NB4 (cell line): ENCODE measurements at regions not wholly inside any gene's neighbourhood (a gene's known extent, or its start where the extent isn't known, plus 50 kb on each side); places are given as distances from the start of the nearest gene placed in this dataset.
"Not testable (repeated sequence)": the region's sequence is repeated elsewhere in the genome, so short reads cannot be mapped to it uniquely, and the experiment has no call there.

Experiments
- DNase-seq: peaks from one replicate; pipeline ENCODE4 v3.0.0; 2010; ENCODE audit warnings: low read depth
- H3K4me3 ChIP-seq: one replicate; pipeline ENCODE4 v1.5.1; 2011; ENCODE audit warnings: mild to moderate bottlenecking, low read depth, low read length, moderate library complexity
- MYC ChIP-seq: IDR thresholded peaks from 2 replicates; pipeline ENCODE4 v1.6.1; 2011; ENCODE audit warnings: low read depth, low read length
- POLR2A ChIP-seq: IDR thresholded peaks from 2 replicates; pipeline ENCODE4 v1.6.1; 2011; ENCODE audit warnings: mild to moderate bottlenecking; ENCODE audit not compliant: insufficient read length; ENCODE audit errors: extremely low read depth
- TF ChIP-seq, protein P1 (sequence below): IDR thresholded peaks from one replicate; pipeline ENCODE4 v1.5.1; 2012; ENCODE audit warnings: low read depth, low read length
- TF ChIP-seq, protein P2 (sequence below): IDR thresholded peaks from 2 replicates; pipeline ENCODE4 v1.6.1; 2011; ENCODE audit warnings: low read depth, low read length

DNA sequence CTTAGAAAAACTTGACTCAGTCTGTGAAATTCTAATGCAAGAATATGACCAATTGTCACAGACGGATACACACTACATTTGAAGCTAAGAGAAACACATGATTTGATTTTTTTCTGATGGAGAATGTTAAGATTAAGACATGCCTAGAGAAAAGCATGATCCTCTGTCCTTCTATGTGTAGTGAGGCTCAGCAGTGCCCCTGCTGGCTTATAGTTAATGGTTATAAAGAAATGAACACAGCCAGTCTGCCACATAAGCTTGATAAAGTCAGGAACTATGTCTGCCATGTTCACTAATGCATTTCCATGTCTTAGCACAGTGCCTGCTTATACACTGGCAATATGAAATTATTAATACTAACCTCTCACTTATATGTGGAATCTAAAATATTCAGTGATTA, 168.1 kb upstream of the DAAM1 start:
- peak; percentile 21 for DNase-seq
- no peak overlapping the region for H3K4me3 ChIP-seq

DNA sequence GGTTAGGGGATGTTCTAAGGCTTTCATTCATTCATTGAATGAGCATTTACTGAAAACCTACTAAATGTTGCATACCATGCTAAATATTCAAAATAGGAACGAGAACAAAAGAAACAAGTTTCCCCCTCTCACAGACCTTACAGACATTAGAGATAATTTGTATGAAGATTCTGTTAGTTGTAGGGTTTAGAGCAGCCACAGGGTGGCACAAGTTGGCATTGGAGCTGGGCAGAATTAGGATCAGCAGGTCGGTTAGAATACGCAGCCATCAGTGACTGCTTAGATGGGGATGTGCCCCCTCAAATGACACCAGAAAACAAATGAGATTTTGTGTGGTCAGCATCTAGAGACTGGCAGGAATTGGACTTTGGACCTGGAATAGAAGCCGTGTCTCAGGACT, 166.3 kb upstream of the DAAM1 start:
- no peak overlapping the region for H3K4me3 ChIP-seq
- TF ChIP-seq MYC (no peak), POLR2A (no peak)
- TF ChIP-seq, protein P1, sequence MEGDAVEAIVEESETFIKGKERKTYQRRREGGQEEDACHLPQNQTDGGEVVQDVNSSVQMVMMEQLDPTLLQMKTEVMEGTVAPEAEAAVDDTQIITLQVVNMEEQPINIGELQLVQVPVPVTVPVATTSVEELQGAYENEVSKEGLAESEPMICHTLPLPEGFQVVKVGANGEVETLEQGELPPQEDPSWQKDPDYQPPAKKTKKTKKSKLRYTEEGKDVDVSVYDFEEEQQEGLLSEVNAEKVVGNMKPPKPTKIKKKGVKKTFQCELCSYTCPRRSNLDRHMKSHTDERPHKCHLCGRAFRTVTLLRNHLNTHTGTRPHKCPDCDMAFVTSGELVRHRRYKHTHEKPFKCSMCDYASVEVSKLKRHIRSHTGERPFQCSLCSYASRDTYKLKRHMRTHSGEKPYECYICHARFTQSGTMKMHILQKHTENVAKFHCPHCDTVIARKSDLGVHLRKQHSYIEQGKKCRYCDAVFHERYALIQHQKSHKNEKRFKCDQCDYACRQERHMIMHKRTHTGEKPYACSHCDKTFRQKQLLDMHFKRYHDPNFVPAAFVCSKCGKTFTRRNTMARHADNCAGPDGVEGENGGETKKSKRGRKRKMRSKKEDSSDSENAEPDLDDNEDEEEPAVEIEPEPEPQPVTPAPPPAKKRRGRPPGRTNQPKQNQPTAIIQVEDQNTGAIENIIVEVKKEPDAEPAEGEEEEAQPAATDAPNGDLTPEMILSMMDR: peak; percentile 19
- no peak for DNase-seq

More for the DNA sequence above, 168.1 kb upstream of the DAAM1 start:
- no peak for TF ChIP-seq POLR2A
- TF ChIP-seq, protein P1: peak; percentile 34

DNA sequence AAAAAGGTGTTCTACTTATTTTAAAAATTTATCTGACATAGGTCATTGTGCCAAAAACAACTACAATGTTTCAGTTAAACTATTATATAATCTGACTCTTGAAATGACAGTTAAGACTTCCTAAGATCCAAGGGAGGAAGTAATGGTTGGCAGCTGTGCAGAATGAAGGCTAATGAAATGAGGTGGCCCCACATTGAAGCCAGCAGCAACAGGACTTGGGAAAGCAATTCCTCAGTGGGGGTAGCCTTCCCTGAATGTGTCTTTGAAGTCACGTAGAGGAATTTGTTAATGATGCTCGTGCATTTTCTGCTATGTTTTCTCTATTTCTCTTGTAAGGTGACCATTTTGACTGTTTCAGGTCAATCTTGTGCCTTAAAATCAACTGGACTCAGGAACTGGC, 162.4 kb upstream of the DAAM1 start:
- no peak overlapping the region for H3K4me3 ChIP-seq
- DNase-seq: no peak
- TF ChIP-seq, protein P1: no peak
- TF ChIP-seq MYC (no peak), POLR2A (no peak)
- TF ChIP-seq, protein P2, sequence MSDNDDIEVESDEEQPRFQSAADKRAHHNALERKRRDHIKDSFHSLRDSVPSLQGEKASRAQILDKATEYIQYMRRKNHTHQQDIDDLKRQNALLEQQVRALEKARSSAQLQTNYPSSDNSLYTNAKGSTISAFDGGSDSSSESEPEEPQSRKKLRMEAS: no peak

DNA sequence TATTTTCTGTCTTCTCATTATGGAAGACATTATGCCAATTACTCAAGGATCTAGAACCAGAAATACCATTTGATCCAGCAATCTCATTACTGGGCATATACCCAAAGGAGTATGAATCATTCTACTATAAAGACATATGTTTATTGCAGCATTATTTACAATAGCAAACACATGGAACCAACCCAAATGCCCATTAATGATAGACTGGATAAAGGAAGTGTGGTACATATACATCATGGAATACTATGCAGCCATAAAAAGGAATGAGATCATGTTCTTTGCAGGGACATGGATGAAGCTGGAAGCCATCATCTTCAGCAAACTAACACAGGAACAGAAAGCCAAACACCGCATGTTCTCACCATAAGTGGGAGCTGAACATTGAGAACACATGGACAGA, 161.8 kb upstream of the DAAM1 start:
- H3K4me3 ChIP-seq, DNase-seq: not testable (repeated sequence)

DNA sequence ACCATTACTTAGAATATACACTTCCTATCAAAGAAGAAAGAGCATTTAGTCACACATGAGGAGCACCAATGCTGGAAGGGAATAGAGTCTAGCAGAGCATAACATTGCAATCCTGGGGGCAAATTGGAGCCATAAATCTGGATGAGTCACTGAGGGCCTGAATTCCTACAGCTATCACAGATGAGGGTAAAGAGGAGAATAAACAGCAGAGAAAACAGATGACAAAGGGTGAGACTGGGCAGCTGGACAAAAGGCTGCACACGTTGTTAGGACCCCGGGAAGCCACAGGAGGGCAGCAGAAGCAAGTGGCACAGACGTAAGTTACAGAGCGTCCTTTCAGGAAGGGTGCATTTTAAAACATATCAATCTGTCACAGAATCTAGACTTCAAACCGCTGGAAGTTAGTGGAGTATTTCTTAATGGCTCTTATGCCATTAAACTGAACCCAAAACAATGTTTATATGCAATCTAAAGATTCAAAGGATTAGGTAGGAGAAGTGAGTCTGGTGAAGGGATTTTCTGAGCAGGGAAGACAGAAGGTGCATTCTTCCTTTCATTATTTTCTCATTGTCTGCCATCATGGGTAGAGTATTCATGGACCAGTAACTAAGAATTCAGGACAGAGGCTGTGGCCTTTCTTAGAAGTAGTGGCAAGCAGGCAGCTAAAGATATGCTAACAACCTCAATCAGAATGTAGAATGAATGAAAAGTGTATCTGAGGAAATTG, 159.8 kb upstream of the DAAM1 start:
- TF ChIP-seq, protein P1: peak; percentile 74
- no peak for TF ChIP-seq MYC
- TF ChIP-seq, protein P2: peak; percentile 59
- H3K4me3 ChIP-seq: no peak overlapping the region
- DNase-seq: peak; percentile 59

DNA sequence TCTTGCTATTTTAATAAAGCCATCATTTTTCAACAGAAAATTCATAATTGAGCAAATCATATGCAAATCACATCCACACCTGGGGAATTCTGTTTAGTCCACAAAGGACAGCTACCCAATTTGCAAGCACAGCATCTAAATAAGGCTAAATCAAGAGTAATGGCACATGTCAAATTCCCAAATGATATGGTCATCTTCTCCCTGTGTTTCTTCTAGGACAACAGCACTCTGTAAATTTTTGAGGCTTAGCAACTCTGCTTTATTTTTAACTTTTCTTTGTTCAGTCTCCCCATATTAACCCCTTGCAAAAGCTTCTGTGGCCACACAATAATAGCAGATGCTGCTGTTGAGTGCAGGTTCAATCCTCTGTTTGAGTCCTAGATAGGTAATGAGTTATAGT, 155.6 kb upstream of the DAAM1 start:
- DNase-seq: no peak
- H3K4me3 ChIP-seq: no peak overlapping the region
- no peak for TF ChIP-seq MYC
- TF ChIP-seq, protein P2: no peak
- no peak for TF ChIP-seq POLR2A

DNA sequence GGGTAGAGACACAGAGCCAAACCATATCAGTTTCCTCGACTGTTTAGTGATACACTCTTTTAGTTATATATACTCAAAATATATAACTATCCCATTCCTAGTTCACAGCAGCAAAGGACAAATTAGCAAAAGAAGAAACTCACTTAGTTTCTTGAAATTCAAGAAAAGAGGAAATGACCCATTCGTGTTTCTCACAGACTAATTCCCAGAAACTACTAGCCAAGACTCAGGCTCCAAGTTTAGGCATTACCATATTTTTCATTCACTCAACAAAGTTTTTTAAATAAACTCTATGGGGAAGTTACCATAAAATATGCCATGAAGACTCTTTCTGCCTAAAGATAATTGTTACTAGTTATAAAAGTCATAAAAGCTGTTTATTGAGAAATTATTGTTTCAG, 152.3 kb upstream of the DAAM1 start:
- DNase-seq: no peak
- TF ChIP-seq, protein P1: no peak
- TF ChIP-seq, protein P2: no peak
- no peak for TF ChIP-seq MYC
- H3K4me3 ChIP-seq: no peak overlapping the region
